Ishikawa (cell line): ENCODE measurements at regions not wholly inside any gene's neighbourhood (a gene's known extent, or its start where the extent isn't known, plus 50 kb on each side); places are given as distances from the start of the nearest gene placed in this dataset.

Source experiments
- CREB1 ChIP-seq: IDR thresholded peaks from 2 replicates; pipeline ENCODE4 v1.6.1; 2012; ENCODE audit warnings: low read depth
- EGR1 ChIP-seq: IDR thresholded peaks from 2 replicates; pipeline ENCODE4 v1.6.1; 2012
- EP300 ChIP-seq: IDR thresholded peaks from 2 replicates; pipeline ENCODE4 v1.6.1; 2012; ENCODE audit warnings: borderline replicate concordance
- MAX ChIP-seq: IDR thresholded peaks from 2 replicates; pipeline ENCODE4 v1.6.1; 2012
- RAD21 ChIP-seq: IDR thresholded peaks from 2 replicates; pipeline ENCODE4 v1.6.1; 2012; ENCODE audit warnings: low read depth
- REST ChIP-seq: IDR thresholded peaks from 2 replicates; pipeline ENCODE4 v1.6.1; 2012; ENCODE audit warnings: low read depth, mild to moderate bottlenecking
- USF1 ChIP-seq: IDR thresholded peaks from 2 replicates; pipeline ENCODE4 v1.6.1; 2012
- YY1 ChIP-seq: IDR thresholded peaks from 2 replicates; pipeline ENCODE4 v1.6.1; 2012; ENCODE audit warnings: low read depth

- TF ChIP-seq EP300 (no peak), REST (no peak), RAD21 (no peak), MAX (no peak), USF1 (no peak), CREB1 (no peak), YY1 (no peak), EGR1 (no peak)
These were observed 1578.8 kb upstream of the WWC1 start for GRCh38 chr5:166712447-166713185.
